ENCODE measurements at regions not wholly inside any gene's neighbourhood (a gene's known extent, or its start where the extent isn't known, plus 50 kb on each side); places are given as distances from the start of the nearest gene placed in this dataset.

GRCh38 chr11:37525336-37525735 is 927.3 kb upstream of the RAG2 start:
- no peak overlapping the region for H3K56ac ChIP-seq (ENCODE audit: insufficient read length, low read depth, low read length)
- H2BK120ac ChIP-seq (ENCODE audit: low read depth, low read length, poor library complexity, severe bottlenecking), result no peak overlapping the region
- Mint-ChIP-seq H3K27me3 (ENCODE audit: low read depth) (no peaks in the 10 kb centered on the region), H3K27ac (no peak overlapping the region), H3K9me3 (peaks cover 33 to 37% of the 10 kb centered on the region in 2 experiments), H3K36me3 (ENCODE audit: insufficient read depth in 1 of 3, low read depth in 3 of 3) (peaks cover 15 to 28% (median 19%) of the 10 kb centered on the region in 3 experiments), H3K4me3 (no peak overlapping the region), H3K4me1 (no peaks in the 10 kb centered on the region)
- H4K20me1 ChIP-seq (ENCODE audit: control insufficient read depth, insufficient read depth, insufficient read length), result no peaks in the 10 kb centered on the region
- DNase-seq, result no peak
- no peak overlapping the region for H3K9ac ChIP-seq (ENCODE audit: extremely low read depth, insufficient read length, low read length)
- no peak for TF ChIP-seq CTCF (conservative IDR thresholded peaks at IDR 0.05)
- no peak overlapping the region for H2BK15ac ChIP-seq (ENCODE audit: low read depth, low read length)
- H2AFZ ChIP-seq (ENCODE audit: low read length), result no peak overlapping the region
- H3K27me3 ChIP-seq (ENCODE audit: insufficient read depth, low read length), result no peaks in the 10 kb centered on the region
- no peak overlapping the region for H3K14ac ChIP-seq (ENCODE audit: insufficient read depth, low read length)
- H2BK20ac ChIP-seq (ENCODE audit: low read depth, low read length, poor library complexity, severe bottlenecking), result no peak overlapping the region
- no peak overlapping the region for H2AK5ac ChIP-seq (ENCODE audit: insufficient read length, low read length)
- no peak overlapping the region for H4K8ac ChIP-seq (replicated peaks; ENCODE audit: insufficient read length, low read depth, low read length)
- no peak overlapping the region for H3T11ph ChIP-seq (ENCODE audit: low read length)
- no peak overlapping the region for H4K91ac ChIP-seq (ENCODE audit: insufficient read length, low read depth, low read length)
- no peaks in the 10 kb centered on the region for H3K23me2 ChIP-seq (ENCODE audit: insufficient read length, low read depth, low read length, poor library complexity, severe bottlenecking)
- H3K4ac ChIP-seq (ENCODE audit: low read depth, low read length), result no peak overlapping the region
- no peak overlapping the region for H2BK12ac ChIP-seq (ENCODE audit: insufficient read length, low read depth, low read length)
- no peak overlapping the region for H4K5ac ChIP-seq (ENCODE audit: insufficient read length, low read depth, low read length)
- no peak overlapping the region for H2BK5ac ChIP-seq (ENCODE audit: insufficient read length, low read length)
- H3K4me1 ChIP-seq (ENCODE audit: insufficient read depth, low read length), result no peaks in the 10 kb centered on the region
- H3K18ac ChIP-seq (ENCODE audit: insufficient read length, low read depth, low read length), result no peak overlapping the region
- H3K79me1 ChIP-seq (ENCODE audit: insufficient read depth, low read depth, low read length, poor library complexity, severe bottlenecking), result no peaks in the 10 kb centered on the region
- no peak overlapping the region for H3K4me2 ChIP-seq (ENCODE audit: insufficient read depth, insufficient read length, low read length)
- H3K9me3 ChIP-seq (ENCODE audit: control insufficient read depth, low read depth, low read length), result peaks cover 8% of the 10 kb centered on the region
- H3K23ac ChIP-seq (ENCODE audit: insufficient read length, low read depth, low read length), result no peak overlapping the region
- H3K79me2 ChIP-seq (ENCODE audit: insufficient read depth, low read length), result no peaks in the 10 kb centered on the region
- no peak overlapping the region for H3K27ac ChIP-seq (ENCODE audit: insufficient read length, low read depth, low read length)
